ENCODE measurements at regions not wholly inside any gene's neighbourhood (a gene's known extent, or its start where the extent isn't known, plus 50 kb on each side); places are given as distances from the start of the nearest gene placed in this dataset.

DNA sequence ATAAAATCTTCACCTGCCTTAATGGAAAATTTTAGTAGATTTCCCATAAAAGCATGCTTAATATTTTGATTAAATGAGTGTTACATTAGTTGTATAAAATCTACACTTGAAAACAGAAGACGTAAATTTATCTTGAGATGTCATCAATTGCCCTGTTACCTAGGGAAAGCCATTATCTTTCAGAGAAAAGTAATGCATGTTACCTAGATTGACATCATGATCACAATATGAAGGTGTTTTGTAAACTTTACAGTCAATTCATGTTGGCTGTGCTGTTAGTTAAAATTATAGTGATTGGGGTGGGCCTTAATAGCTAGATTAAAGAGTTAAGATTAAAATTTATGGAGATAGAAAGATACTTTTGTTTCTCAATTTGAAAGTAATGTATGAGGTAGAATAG is 293.2 kb upstream of the PCDH18 start:
- TF ChIP-seq, protein P1, sequence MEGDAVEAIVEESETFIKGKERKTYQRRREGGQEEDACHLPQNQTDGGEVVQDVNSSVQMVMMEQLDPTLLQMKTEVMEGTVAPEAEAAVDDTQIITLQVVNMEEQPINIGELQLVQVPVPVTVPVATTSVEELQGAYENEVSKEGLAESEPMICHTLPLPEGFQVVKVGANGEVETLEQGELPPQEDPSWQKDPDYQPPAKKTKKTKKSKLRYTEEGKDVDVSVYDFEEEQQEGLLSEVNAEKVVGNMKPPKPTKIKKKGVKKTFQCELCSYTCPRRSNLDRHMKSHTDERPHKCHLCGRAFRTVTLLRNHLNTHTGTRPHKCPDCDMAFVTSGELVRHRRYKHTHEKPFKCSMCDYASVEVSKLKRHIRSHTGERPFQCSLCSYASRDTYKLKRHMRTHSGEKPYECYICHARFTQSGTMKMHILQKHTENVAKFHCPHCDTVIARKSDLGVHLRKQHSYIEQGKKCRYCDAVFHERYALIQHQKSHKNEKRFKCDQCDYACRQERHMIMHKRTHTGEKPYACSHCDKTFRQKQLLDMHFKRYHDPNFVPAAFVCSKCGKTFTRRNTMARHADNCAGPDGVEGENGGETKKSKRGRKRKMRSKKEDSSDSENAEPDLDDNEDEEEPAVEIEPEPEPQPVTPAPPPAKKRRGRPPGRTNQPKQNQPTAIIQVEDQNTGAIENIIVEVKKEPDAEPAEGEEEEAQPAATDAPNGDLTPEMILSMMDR (IDR thresholded peaks at IDR 0.05; ENCODE audit: unreplicated experiment): no peak
- Mint-ChIP-seq H3K9me3 (ENCODE audit: unreplicated experiment) (no peaks in the 10 kb centered on the region), H3K27ac (ENCODE audit: unreplicated experiment) (no peak overlapping the region), H3K4me3 (ENCODE audit: unreplicated experiment) (no peak overlapping the region), H3K36me3 (ENCODE audit: low read depth, unreplicated experiment) (no peaks in the 10 kb centered on the region), H3K27me3 (ENCODE audit: unreplicated experiment) (no peaks in the 10 kb centered on the region), H3K4me1 (ENCODE audit: unreplicated experiment) (no peaks in the 10 kb centered on the region)
- DNase-seq (ENCODE audit: low spot score): no peak

DNA sequence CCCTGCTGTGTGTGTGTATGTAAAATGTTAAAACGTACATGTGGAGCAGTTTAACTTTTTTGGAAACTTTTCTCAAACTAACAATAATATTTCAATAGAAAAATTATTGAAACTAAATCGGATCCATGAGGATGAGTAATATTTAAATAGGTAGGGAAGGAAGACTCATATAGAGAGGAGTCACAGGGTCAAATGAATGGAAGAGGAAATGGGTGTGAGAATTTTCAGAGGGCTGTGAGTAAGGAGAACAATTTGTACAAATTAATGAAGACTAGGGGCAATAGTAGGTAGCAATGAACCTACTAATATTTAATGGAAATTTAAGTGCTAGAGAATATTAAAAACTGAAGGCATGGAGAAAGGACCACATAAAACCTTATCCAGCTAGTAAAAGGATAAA is 290.7 kb upstream of the PCDH18 start:
- H3K27ac Mint-ChIP-seq (ENCODE audit: unreplicated experiment): no peak overlapping the region
- TF ChIP-seq, protein P1 (IDR thresholded peaks at IDR 0.05; ENCODE audit: unreplicated experiment): no peak
- no peaks in the 10 kb centered on the region for H3K27me3 Mint-ChIP-seq (ENCODE audit: unreplicated experiment)

DNA sequence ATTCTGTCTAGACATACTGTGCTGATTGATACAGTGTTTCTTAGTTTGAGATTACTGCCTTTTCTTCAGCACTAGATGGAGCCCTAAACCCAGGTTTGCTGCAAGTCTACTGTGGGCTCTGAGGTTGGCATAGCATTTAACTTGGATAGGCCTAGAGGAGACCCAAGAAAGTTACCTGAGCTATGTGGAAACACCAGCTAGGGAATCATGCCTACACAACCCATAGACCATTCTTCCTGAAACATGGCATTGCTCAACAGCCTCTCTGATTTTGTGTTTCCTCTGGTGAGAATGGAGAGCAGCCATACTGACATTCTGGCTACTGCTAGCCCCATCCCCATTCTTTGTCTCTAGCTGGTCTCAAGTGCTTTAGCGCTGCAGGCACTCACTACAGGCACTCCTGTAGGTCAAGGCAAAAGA is 287.7 kb upstream of the PCDH18 start:
- no peaks in the 10 kb centered on the region for H3K9me3 Mint-ChIP-seq (ENCODE audit: unreplicated experiment)
- H3K27me3 Mint-ChIP-seq (ENCODE audit: unreplicated experiment): no peaks in the 10 kb centered on the region
- H3K27ac Mint-ChIP-seq (ENCODE audit: unreplicated experiment): no peak overlapping the region

More for the DNA sequence above, 290.7 kb upstream of the PCDH18 start:
- H3K9me3 Mint-ChIP-seq (ENCODE audit: unreplicated experiment): no peaks in the 10 kb centered on the region
- no peak overlapping the region for H3K4me3 Mint-ChIP-seq (ENCODE audit: unreplicated experiment)
- H3K36me3 Mint-ChIP-seq (ENCODE audit: low read depth, unreplicated experiment): no peaks in the 10 kb centered on the region
- no peak for DNase-seq (ENCODE audit: low spot score)
- no peaks in the 10 kb centered on the region for H3K4me1 Mint-ChIP-seq (ENCODE audit: unreplicated experiment)

DNA sequence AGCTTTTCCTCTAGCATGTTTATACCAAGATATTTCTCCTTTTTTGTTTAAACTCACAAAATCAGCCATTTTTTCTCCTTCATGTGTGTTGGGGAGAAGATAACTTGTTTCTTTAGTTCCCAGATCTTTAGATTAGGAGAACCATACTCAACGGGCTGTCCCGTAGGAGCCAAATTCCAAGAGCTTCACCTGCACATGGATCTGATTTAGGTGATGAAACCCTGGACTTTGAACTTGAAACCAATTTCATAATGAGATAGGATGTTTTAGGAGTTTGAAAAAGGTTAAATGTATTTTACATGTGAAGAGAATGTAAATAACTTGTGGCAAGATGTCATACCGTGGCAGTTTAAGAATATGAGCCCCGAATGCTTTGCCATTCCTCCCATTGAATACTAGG is 280.0 kb upstream of the PCDH18 start:
- TF ChIP-seq, protein P1 (IDR thresholded peaks at IDR 0.05; ENCODE audit: unreplicated experiment): no peak
- no peak for DNase-seq (ENCODE audit: low spot score)
- H3K9me3 Mint-ChIP-seq (ENCODE audit: unreplicated experiment): no peaks in the 10 kb centered on the region
- H3K36me3 Mint-ChIP-seq (ENCODE audit: low read depth, unreplicated experiment): no peaks in the 10 kb centered on the region
- H3K4me1 Mint-ChIP-seq (ENCODE audit: unreplicated experiment): no peaks in the 10 kb centered on the region
- no peaks in the 10 kb centered on the region for H3K27me3 Mint-ChIP-seq (ENCODE audit: unreplicated experiment)
- H3K4me3 Mint-ChIP-seq (ENCODE audit: unreplicated experiment): no peak overlapping the region
- no peak overlapping the region for H3K27ac Mint-ChIP-seq (ENCODE audit: unreplicated experiment)

More for the DNA sequence above, 287.7 kb upstream of the PCDH18 start:
- TF ChIP-seq, protein P1 (IDR thresholded peaks at IDR 0.05; ENCODE audit: unreplicated experiment): no peak
- no peaks in the 10 kb centered on the region for H3K36me3 Mint-ChIP-seq (ENCODE audit: low read depth, unreplicated experiment)
- peak; percentile 33 for DNase-seq (ENCODE audit: low spot score)
- no peaks in the 10 kb centered on the region for H3K4me1 Mint-ChIP-seq (ENCODE audit: unreplicated experiment)
- no peak overlapping the region for H3K4me3 Mint-ChIP-seq (ENCODE audit: unreplicated experiment)

DNA sequence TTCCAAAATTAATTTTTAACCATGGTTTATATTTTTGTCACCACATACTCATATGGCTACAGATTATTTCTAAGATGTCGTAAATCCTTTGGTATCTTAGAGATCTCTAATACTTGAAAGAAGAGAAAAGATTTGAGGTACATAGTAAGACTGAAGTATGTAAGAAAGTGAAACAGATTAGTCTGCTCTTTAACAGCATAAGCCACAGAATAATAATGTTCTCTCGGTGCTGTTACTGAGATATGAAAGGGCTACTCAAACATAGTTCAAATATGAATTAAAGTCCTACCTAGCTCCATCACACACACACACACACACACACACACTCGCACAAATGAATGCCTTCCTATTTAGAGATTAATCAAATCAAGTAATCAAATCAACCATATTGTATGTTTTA is 274.1 kb upstream of the PCDH18 start:
- Mint-ChIP-seq H3K27ac (ENCODE audit: unreplicated experiment) (no peak overlapping the region), H3K36me3 (ENCODE audit: low read depth, unreplicated experiment) (no peaks in the 10 kb centered on the region), H3K9me3 (ENCODE audit: unreplicated experiment) (no peaks in the 10 kb centered on the region), H3K4me1 (ENCODE audit: unreplicated experiment) (no peaks in the 10 kb centered on the region), H3K27me3 (ENCODE audit: unreplicated experiment) (no peaks in the 10 kb centered on the region), H3K4me3 (ENCODE audit: unreplicated experiment) (no peak overlapping the region)
- no peak for DNase-seq (ENCODE audit: low spot score)
- TF ChIP-seq, protein P1 (IDR thresholded peaks at IDR 0.05; ENCODE audit: unreplicated experiment): no peak
